ENCODE measurements at regions not wholly inside any gene's neighbourhood (a gene's known extent, or its start where the extent isn't known, plus 50 kb on each side); places are given as distances from the start of the nearest gene placed in this dataset.

DNA sequence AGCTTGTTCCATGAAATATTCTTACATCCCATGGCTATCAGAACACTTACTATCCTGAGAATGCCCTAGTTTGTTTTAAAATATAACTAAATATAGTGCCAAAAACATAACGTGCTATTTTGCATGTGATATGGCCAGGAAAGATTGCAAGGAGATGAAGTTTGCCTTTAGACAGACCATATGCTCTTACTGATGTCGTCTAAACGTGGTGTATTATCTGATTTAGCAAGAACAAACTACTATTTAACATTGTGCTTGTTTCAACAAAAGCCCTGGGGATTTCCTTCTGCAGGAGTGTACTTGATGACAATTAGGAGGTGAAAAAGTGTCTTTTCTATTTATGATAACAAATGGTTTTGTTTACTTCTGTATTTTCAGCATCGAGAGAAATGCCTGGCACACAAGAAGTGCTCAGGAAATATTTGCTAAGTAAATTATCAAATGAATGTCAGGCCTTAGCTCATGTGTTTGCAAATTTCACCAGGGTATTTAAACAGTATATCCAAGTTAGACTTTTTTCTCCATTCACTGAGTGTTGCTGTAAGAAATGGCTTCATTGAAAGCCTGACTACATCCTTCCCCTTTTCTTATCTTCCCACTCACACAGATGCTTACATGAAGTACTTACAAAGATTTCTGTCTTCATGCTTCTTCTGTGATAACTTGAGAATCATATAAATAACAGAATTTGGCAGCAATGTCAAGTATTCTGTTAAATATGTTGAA lies 1033.6 kb downstream of the CDH8 start:
- Histone ChIP-seq H4K20me1 (ENCODE audit: insufficient read depth) (no peaks in the 10 kb centered on the region), H3K9me3 (no peaks in the 10 kb centered on the region), H3K4me1 (ENCODE audit: control insufficient read depth in 1 of 2, insufficient read depth in 2 of 2, low read depth in 1 of 2, low read length in 1 of 2) (no peaks in the 10 kb centered on the region), H3K4me2 (no peak overlapping the region), H3K27ac (ENCODE audit: low read depth in 2 of 2, low read length in 1 of 2) (no peak overlapping the region), H2AFZ (ENCODE audit: low read depth) (no peak overlapping the region), H3K27me3 (ENCODE audit: insufficient read depth) (no peaks in the 10 kb centered on the region), H3F3A (replicated peaks; ENCODE audit: insufficient read depth) (no peaks in the 10 kb centered on the region), H3K4me3 (ENCODE audit: low read depth in 2 of 2, low read length in 1 of 2) (no peak overlapping the region), H3K79me2 (ENCODE audit: insufficient read depth) (no peaks in the 10 kb centered on the region), H3K36me3 (replicated peaks in 1 of 2; ENCODE audit: control insufficient read depth in 1 of 2, insufficient read depth in 2 of 2, low read length in 1 of 2) (no peaks in the 10 kb centered on the region), H3K9ac (no peak overlapping the region), H3K9me2 (no peaks in the 10 kb centered on the region)
- WGBS (ENCODE audit: low lambda C conversion rate), result 8% methylated on average over 4 of the region's 4 CpGs
- ChIA-PET POLR2A (no interaction called here), CTCF (no interaction called here)
- TF ChIP-seq, protein P1, sequence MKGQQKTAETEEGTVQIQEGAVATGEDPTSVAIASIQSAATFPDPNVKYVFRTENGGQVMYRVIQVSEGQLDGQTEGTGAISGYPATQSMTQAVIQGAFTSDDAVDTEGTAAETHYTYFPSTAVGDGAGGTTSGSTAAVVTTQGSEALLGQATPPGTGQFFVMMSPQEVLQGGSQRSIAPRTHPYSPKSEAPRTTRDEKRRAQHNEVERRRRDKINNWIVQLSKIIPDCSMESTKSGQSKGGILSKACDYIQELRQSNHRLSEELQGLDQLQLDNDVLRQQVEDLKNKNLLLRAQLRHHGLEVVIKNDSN (IDR thresholded peaks at IDR 0.05; ENCODE audit: borderline replicate concordance, low read depth), result no peak
- TF ChIP-seq GATA2 (CRISPR knock-in tag; IDR thresholded peaks at IDR 0.05) (no peak), JUND (IDR thresholded peaks at IDR 0.05) (no peak), ELF1 (IDR thresholded peaks at IDR 0.05) (no peak), GABPA (IDR thresholded peaks at IDR 0.05; ENCODE audit: low read depth) (no peak), TEAD4 (IDR thresholded peaks at IDR 0.05; ENCODE audit: borderline replicate concordance, insufficient read depth) (no peak), USF2 (IDR thresholded peaks at IDR 0.05; ENCODE audit: borderline replicate concordance, low read depth, low read length) (no peak), FOXM1 (IDR thresholded peaks at IDR 0.05; ENCODE audit: low read depth) (no peak), TAF1 (IDR thresholded peaks at IDR 0.05; ENCODE audit: borderline replicate concordance, low read depth, low read length) (no peak), YY1 (IDR thresholded peaks at IDR 0.05; ENCODE audit: low read depth) (no peak), EP300 (IDR thresholded peaks at IDR 0.05; ENCODE audit: borderline replicate concordance in 1 of 2, low read depth in 1 of 2, low read length in 1 of 2) (no peak), MAX (IDR thresholded peaks at IDR 0.05; ENCODE audit: low read depth) (no peak)
- no peak for DNase-seq

DNA sequence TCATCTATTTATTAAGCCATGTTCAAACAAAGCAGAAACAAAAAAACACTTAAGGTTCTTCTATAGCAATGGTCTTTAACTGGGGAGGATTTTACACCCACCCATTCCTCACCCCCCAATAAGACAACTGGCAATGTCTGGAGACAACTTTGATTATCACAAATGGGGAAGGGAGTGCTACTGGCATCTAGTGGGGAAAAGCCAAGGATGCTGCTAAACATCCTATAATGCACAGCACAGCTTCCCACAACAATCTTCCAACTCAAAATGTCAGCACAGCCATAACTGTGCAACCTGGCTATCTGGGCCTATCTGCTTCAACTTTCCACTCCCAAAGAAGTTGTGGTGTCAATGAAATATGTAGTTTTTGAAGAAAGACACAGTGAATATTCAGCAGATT lies 1044.4 kb downstream of the CDH8 start:
- Histone ChIP-seq H3K4me2 (no peak overlapping the region), H3F3A (replicated peaks; ENCODE audit: insufficient read depth) (no peaks in the 10 kb centered on the region), H3K36me3 (replicated peaks in 1 of 2; ENCODE audit: control insufficient read depth in 1 of 2, insufficient read depth in 2 of 2, low read length in 1 of 2) (no peaks in the 10 kb centered on the region), H3K4me3 (ENCODE audit: low read depth in 2 of 2, low read length in 1 of 2) (no peak overlapping the region; a peak in 1 of 4 replicates), H3K9ac (no peak overlapping the region), H4K20me1 (ENCODE audit: insufficient read depth) (no peaks in the 10 kb centered on the region), H2AFZ (ENCODE audit: low read depth) (no peak overlapping the region), H3K27me3 (ENCODE audit: insufficient read depth) (no peaks in the 10 kb centered on the region), H3K4me1 (ENCODE audit: control insufficient read depth in 1 of 2, insufficient read depth in 2 of 2, low read depth in 1 of 2, low read length in 1 of 2) (no peaks in the 10 kb centered on the region), H3K79me2 (ENCODE audit: insufficient read depth) (no peaks in the 10 kb centered on the region), H3K9me3 (no peaks in the 10 kb centered on the region), H3K9me2 (no peaks in the 10 kb centered on the region), H3K27ac (ENCODE audit: low read depth in 2 of 2, low read length in 1 of 2) (no peak overlapping the region)
- DNase-seq, result no peak
- CTCF ChIA-PET, result no interaction called here
- TF ChIP-seq RXRA (IDR thresholded peaks at IDR 0.05; ENCODE audit: borderline replicate concordance, low read depth) (no peak), FOXJ3 (CRISPR knock-in tag; IDR thresholded peaks at IDR 0.05) (no peak), GATA2 (CRISPR knock-in tag; IDR thresholded peaks at IDR 0.05) (no peak), SIN3A (IDR thresholded peaks at IDR 0.05; ENCODE audit: borderline replicate concordance, low read depth, low read length) (no peak), RFX5 (IDR thresholded peaks at IDR 0.05; ENCODE audit: low read length) (no peak), GABPA (IDR thresholded peaks at IDR 0.05; ENCODE audit: low read depth) (no peak)
- TF ChIP-seq, protein P2, sequence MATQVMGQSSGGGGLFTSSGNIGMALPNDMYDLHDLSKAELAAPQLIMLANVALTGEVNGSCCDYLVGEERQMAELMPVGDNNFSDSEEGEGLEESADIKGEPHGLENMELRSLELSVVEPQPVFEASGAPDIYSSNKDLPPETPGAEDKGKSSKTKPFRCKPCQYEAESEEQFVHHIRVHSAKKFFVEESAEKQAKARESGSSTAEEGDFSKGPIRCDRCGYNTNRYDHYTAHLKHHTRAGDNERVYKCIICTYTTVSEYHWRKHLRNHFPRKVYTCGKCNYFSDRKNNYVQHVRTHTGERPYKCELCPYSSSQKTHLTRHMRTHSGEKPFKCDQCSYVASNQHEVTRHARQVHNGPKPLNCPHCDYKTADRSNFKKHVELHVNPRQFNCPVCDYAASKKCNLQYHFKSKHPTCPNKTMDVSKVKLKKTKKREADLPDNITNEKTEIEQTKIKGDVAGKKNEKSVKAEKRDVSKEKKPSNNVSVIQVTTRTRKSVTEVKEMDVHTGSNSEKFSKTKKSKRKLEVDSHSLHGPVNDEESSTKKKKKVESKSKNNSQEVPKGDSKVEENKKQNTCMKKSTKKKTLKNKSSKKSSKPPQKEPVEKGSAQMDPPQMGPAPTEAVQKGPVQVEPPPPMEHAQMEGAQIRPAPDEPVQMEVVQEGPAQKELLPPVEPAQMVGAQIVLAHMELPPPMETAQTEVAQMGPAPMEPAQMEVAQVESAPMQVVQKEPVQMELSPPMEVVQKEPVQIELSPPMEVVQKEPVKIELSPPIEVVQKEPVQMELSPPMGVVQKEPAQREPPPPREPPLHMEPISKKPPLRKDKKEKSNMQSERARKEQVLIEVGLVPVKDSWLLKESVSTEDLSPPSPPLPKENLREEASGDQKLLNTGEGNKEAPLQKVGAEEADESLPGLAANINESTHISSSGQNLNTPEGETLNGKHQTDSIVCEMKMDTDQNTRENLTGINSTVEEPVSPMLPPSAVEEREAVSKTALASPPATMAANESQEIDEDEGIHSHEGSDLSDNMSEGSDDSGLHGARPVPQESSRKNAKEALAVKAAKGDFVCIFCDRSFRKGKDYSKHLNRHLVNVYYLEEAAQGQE (IDR thresholded peaks at IDR 0.05; ENCODE audit: low read depth, low read length), result no peak
- TF ChIP-seq, protein P3, sequence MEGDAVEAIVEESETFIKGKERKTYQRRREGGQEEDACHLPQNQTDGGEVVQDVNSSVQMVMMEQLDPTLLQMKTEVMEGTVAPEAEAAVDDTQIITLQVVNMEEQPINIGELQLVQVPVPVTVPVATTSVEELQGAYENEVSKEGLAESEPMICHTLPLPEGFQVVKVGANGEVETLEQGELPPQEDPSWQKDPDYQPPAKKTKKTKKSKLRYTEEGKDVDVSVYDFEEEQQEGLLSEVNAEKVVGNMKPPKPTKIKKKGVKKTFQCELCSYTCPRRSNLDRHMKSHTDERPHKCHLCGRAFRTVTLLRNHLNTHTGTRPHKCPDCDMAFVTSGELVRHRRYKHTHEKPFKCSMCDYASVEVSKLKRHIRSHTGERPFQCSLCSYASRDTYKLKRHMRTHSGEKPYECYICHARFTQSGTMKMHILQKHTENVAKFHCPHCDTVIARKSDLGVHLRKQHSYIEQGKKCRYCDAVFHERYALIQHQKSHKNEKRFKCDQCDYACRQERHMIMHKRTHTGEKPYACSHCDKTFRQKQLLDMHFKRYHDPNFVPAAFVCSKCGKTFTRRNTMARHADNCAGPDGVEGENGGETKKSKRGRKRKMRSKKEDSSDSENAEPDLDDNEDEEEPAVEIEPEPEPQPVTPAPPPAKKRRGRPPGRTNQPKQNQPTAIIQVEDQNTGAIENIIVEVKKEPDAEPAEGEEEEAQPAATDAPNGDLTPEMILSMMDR (IDR thresholded peaks at IDR 0.05), result no peak
- TF ChIP-seq, protein P4, sequence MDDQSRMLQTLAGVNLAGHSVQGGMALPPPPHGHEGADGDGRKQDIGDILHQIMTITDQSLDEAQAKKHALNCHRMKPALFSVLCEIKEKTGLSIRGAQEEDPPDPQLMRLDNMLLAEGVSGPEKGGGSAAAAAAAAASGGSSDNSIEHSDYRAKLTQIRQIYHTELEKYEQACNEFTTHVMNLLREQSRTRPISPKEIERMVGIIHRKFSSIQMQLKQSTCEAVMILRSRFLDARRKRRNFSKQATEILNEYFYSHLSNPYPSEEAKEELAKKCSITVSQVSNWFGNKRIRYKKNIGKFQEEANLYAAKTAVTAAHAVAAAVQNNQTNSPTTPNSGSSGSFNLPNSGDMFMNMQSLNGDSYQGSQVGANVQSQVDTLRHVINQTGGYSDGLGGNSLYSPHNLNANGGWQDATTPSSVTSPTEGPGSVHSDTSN (IDR thresholded peaks at IDR 0.05), result no peak
- POLR2A ChIA-PET, result no interaction called here

All from SK-N-SH (cell line).